ENCODE measurements at regions not wholly inside any gene's neighbourhood (a gene's known extent, or its start where the extent isn't known, plus 50 kb on each side); places are given as distances from the start of the nearest gene placed in this dataset.

DNA sequence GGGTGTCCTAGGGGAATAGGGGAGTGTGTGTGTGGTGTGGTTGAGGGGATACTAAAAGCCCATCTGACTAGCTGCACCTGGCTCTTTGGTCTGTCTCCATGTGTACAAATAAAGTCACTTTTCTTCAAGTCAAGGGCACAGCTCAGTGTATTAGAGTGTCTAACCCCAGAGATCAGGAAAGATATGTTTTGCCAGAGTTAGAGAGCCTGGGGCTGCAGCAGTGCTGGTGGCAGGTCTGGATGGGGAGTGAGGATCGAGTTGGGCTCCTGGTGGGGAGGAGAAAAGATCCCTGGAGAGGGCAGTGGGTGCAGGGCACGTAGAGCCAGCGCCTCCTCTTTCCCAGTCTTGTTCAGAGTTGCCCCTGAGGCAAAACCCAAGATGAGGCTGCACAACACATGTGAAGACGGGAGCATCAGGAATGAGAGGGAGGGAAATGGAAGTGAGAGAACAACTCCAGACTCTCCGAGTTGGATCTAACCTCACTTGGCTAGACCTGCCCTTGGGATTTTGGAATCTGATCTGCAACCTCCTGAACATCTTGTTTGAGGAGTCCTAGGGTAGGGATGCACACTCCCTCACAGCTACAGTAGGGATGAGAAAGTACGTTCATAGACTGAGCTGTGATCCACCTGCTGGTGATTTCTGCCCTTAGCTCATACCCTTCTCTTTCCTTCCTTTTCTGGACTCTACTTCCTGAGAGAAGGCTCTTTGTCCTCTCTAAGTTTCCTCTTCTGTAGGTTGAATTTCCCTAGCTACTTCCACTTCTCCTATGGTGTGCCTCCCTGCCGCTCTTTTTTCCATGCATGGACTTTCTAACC, 309.9 kb downstream of the ZSWIM6 start:
- no peaks in the 10 kb centered on the region for H3K4me1 ChIP-seq (ENCODE audit: control insufficient read depth, insufficient read depth, low read length)
- no peaks in the 10 kb centered on the region for H3K9me3 ChIP-seq (ENCODE audit: control insufficient read depth, low read length)
- no peak overlapping the region for H3K4me3 ChIP-seq (ENCODE audit: low read length)
- H3K9ac ChIP-seq (ENCODE audit: low read length) = no peak overlapping the region
- H3K27me3 ChIP-seq (ENCODE audit: control insufficient read depth, insufficient read depth, low read length) = no peaks in the 10 kb centered on the region
- H3K36me3 ChIP-seq (ENCODE audit: control insufficient read depth, insufficient read depth, low read length) = no peaks in the 10 kb centered on the region

DNA sequence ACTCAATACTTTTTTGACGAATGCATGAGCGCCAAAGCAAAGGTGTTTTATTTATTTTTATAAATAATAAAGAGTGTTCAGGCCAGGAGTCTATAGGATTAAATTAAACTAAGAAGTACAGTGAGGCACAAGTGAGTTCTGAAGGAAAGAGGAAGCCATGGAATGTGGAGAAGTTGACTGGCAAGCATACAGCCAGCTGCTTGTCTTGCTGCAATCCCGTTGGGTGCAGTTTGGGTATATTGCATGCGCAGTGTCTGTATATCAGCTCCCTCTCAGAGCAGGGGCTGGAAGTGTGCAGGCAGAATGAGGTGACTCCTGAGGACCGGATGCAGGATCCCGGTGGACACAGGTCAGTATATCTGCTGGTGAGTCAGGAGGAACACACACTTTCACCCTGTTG, 315.6 kb downstream of the ZSWIM6 start:
- no peak overlapping the region for H3K4me3 ChIP-seq (ENCODE audit: low read length)
- H3K36me3 ChIP-seq (ENCODE audit: control insufficient read depth, insufficient read depth, low read length) = no peaks in the 10 kb centered on the region
- no peaks in the 10 kb centered on the region for H3K27me3 ChIP-seq (ENCODE audit: control insufficient read depth, insufficient read depth, low read length)
- H3K9ac ChIP-seq (ENCODE audit: low read length) = no peak overlapping the region
- H3K4me1 ChIP-seq (ENCODE audit: control insufficient read depth, insufficient read depth, low read length) = no peaks in the 10 kb centered on the region
- H3K9me3 ChIP-seq (ENCODE audit: control insufficient read depth, low read length) = no peaks in the 10 kb centered on the region

- Histone ChIP-seq H3K9me3 (ENCODE audit: control insufficient read depth, low read length) (no peaks in the 10 kb centered on the region), H3K4me1 (ENCODE audit: control insufficient read depth, insufficient read depth, low read length) (no peaks in the 10 kb centered on the region), H3K36me3 (ENCODE audit: control insufficient read depth, insufficient read depth, low read length) (no peaks in the 10 kb centered on the region), H3K4me3 (ENCODE audit: low read length) (no peak overlapping the region), H3K9ac (ENCODE audit: low read length) (no peak overlapping the region), H3K27me3 (ENCODE audit: control insufficient read depth, insufficient read depth, low read length) (no peaks in the 10 kb centered on the region)
Measured at GRCh38 chr5:61649231-61649630, 317.2 kb downstream of the ZSWIM6 start.

DNA sequence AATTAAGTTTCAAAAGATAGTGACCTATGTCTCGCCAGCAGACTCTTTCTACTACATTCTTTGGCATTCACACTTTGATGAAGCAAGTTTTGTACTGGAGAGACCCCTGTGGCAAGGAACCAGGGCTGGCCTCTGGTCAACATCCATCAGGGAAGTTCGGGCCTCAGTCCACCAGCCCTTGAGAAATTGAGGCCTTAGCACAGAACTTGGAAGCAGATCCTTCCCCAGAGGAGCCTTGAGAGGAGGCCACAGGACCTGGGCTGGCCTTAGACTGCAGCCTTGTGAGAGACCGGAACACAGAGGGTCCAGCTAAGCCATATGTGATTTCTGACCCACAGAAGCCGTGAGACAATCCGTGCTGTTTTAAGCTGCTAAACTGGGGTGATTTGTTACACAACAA, 317.9 kb downstream of the ZSWIM6 start:
- no peaks in the 10 kb centered on the region for H3K9me3 ChIP-seq (ENCODE audit: control insufficient read depth, low read length)
- no peak overlapping the region for H3K9ac ChIP-seq (ENCODE audit: low read length)
- H3K36me3 ChIP-seq (ENCODE audit: control insufficient read depth, insufficient read depth, low read length) = no peaks in the 10 kb centered on the region

GRCh38 chr5:61650661-61651060, 318.6 kb downstream of the ZSWIM6 start:
- no peaks in the 10 kb centered on the region for H3K4me1 ChIP-seq (ENCODE audit: control insufficient read depth, insufficient read depth, low read length)
- no peaks in the 10 kb centered on the region for H3K9me3 ChIP-seq (ENCODE audit: control insufficient read depth, low read length)
- no peaks in the 10 kb centered on the region for H3K36me3 ChIP-seq (ENCODE audit: control insufficient read depth, insufficient read depth, low read length)
- no peak overlapping the region for H3K9ac ChIP-seq (ENCODE audit: low read length)
- no peak overlapping the region for H3K4me3 ChIP-seq (ENCODE audit: low read length)
- no peaks in the 10 kb centered on the region for H3K27me3 ChIP-seq (ENCODE audit: control insufficient read depth, insufficient read depth, low read length)

More for the DNA sequence above, 317.9 kb downstream of the ZSWIM6 start:
- H3K4me3 ChIP-seq (ENCODE audit: low read length) = no peak overlapping the region
- H3K4me1 ChIP-seq (ENCODE audit: control insufficient read depth, insufficient read depth, low read length) = no peaks in the 10 kb centered on the region
- no peaks in the 10 kb centered on the region for H3K27me3 ChIP-seq (ENCODE audit: control insufficient read depth, insufficient read depth, low read length)

- Histone ChIP-seq H3K4me3 (ENCODE audit: low read length) (no peak overlapping the region), H3K36me3 (ENCODE audit: control insufficient read depth, insufficient read depth, low read length) (no peaks in the 10 kb centered on the region), H3K4me1 (ENCODE audit: control insufficient read depth, insufficient read depth, low read length) (no peaks in the 10 kb centered on the region), H3K9me3 (ENCODE audit: control insufficient read depth, low read length) (no peaks in the 10 kb centered on the region), H3K9ac (ENCODE audit: low read length) (no peak overlapping the region), H3K27me3 (ENCODE audit: control insufficient read depth, insufficient read depth, low read length) (no peaks in the 10 kb centered on the region)
Measured at GRCh38 chr5:61651195-61651594, 319.1 kb downstream of the ZSWIM6 start.

DNA sequence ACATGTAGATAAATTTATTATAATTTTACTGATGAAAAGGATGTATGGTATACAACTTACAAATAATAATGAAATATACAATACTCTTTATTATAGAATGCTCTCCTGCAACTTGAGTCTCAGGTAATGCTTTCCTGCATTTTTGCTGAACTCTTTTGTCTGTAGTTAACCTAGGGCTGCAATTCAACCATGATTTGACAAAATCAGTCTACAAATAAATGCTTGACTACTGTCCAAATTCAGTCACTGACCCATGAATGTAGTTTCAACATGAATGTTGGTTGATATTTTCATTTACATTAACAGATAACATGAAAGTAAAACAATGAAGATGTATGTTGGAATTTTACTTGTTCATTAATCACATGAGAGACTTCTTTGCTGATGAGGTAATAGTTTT, 320.9 kb downstream of the ZSWIM6 start:
- no peaks in the 10 kb centered on the region for H3K27me3 ChIP-seq (ENCODE audit: control insufficient read depth, insufficient read depth, low read length)

DNA sequence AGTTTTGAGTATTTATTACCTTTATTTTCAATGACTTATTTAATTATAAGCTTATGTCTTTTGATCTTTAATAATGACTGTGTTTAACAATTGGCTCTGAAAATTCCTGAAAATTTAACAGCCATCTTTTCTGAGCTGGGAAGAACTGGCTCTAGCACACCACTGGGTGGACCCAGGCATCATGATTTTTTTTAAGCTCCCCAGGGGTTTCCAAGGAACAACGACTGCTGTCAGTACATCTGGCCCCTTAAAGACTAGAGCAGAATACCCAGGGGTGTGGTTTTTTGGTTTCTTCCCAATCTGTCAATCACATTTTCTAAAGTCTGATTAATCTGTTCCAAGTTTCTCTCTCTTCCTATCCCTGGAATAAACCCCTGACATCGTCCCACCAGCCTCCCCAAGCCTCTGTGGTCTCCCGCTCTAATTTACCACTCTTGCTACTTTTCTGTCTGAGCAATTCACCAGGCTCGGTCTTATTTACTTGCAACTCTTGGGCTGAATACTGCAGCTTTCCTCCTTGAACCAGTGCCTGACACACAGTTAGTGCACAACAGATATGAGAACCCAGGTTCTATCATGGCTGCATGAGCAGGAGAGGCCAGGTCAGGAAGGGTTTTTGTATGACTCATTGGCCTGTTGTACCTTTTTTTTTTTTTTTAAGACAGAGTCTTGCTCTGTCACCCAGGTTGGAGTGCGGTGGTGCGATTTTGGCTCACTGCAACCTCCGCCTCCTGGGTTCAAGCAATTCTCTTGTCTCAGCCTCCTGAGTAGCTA, 321.9 kb downstream of the ZSWIM6 start:
- Histone ChIP-seq H3K36me3 (ENCODE audit: control insufficient read depth, insufficient read depth, low read length) (no peaks in the 10 kb centered on the region), H3K9ac (ENCODE audit: low read length) (no peak overlapping the region), H3K9me3 (ENCODE audit: control insufficient read depth, low read length) (no peaks in the 10 kb centered on the region), H3K4me3 (ENCODE audit: low read length) (no peak overlapping the region), H3K4me1 (ENCODE audit: control insufficient read depth, insufficient read depth, low read length) (no peaks in the 10 kb centered on the region), H3K27me3 (ENCODE audit: control insufficient read depth, insufficient read depth, low read length) (no peaks in the 10 kb centered on the region)

More for the DNA sequence above, 320.9 kb downstream of the ZSWIM6 start:
- Histone ChIP-seq H3K36me3 (ENCODE audit: control insufficient read depth, insufficient read depth, low read length) (no peaks in the 10 kb centered on the region), H3K9me3 (ENCODE audit: control insufficient read depth, low read length) (no peaks in the 10 kb centered on the region), H3K4me1 (ENCODE audit: control insufficient read depth, insufficient read depth, low read length) (no peaks in the 10 kb centered on the region), H3K4me3 (ENCODE audit: low read length) (no peak overlapping the region), H3K9ac (ENCODE audit: low read length) (no peak overlapping the region)

GRCh38 chr5:61654876-61655275, 322.8 kb downstream of the ZSWIM6 start:
- H3K4me1 ChIP-seq (ENCODE audit: control insufficient read depth, insufficient read depth, low read length) = no peaks in the 10 kb centered on the region
- no peaks in the 10 kb centered on the region for H3K27me3 ChIP-seq (ENCODE audit: control insufficient read depth, insufficient read depth, low read length)
- no peak overlapping the region for H3K9ac ChIP-seq (ENCODE audit: low read length)
- H3K4me3 ChIP-seq (ENCODE audit: low read length) = no peak overlapping the region
- no peaks in the 10 kb centered on the region for H3K9me3 ChIP-seq (ENCODE audit: control insufficient read depth, low read length)
- H3K36me3 ChIP-seq (ENCODE audit: control insufficient read depth, insufficient read depth, low read length) = no peaks in the 10 kb centered on the region

- Histone ChIP-seq H3K9ac (ENCODE audit: low read length) (no peak overlapping the region), H3K4me1 (ENCODE audit: control insufficient read depth, insufficient read depth, low read length) (no peaks in the 10 kb centered on the region), H3K9me3 (ENCODE audit: control insufficient read depth, low read length) (no peaks in the 10 kb centered on the region), H3K36me3 (ENCODE audit: control insufficient read depth, insufficient read depth, low read length) (no peaks in the 10 kb centered on the region), H3K27me3 (ENCODE audit: control insufficient read depth, insufficient read depth, low read length) (no peaks in the 10 kb centered on the region), H3K4me3 (ENCODE audit: low read length) (no peak overlapping the region)
Measured at GRCh38 chr5:61657010-61657409, 325.0 kb downstream of the ZSWIM6 start.

- Histone ChIP-seq H3K27me3 (ENCODE audit: control insufficient read depth, insufficient read depth, low read length) (no peaks in the 10 kb centered on the region), H3K36me3 (ENCODE audit: control insufficient read depth, insufficient read depth, low read length) (no peaks in the 10 kb centered on the region), H3K9me3 (ENCODE audit: control insufficient read depth, low read length) (no peaks in the 10 kb centered on the region), H3K4me3 (ENCODE audit: low read length) (no peak overlapping the region), H3K4me1 (ENCODE audit: control insufficient read depth, insufficient read depth, low read length) (no peaks in the 10 kb centered on the region), H3K9ac (ENCODE audit: low read length) (no peak overlapping the region)
Measured at GRCh38 chr5:61657686-61658085, 325.6 kb downstream of the ZSWIM6 start.

DNA sequence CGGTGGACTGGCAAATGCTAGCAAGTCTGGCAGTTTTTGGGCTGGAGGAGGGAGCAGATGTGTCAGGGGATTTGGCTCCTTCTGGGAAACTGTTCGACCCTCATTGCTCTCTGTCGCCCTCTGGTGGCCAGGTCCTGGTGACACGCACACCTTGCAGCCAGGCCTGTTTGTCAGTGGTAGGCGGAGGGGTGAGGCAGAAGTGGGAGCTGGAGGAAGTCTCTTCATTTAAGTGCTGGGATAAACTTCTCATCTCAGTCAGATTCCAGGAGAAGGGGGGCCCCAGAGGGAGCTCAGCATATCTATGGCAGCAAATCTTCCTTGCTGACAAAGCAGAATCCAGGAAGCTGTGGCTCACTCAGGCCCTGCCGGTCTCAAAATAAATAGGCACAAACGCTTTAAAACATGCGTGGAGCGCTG, 326.5 kb downstream of the ZSWIM6 start:
- H3K4me1 ChIP-seq (ENCODE audit: control insufficient read depth, insufficient read depth, low read length) = no peaks in the 10 kb centered on the region
- H3K27me3 ChIP-seq (ENCODE audit: control insufficient read depth, insufficient read depth, low read length) = no peaks in the 10 kb centered on the region
- H3K9me3 ChIP-seq (ENCODE audit: control insufficient read depth, low read length) = no peaks in the 10 kb centered on the region
- H3K9ac ChIP-seq (ENCODE audit: low read length) = no peak overlapping the region
- H3K4me3 ChIP-seq (ENCODE audit: low read length) = peak overlapping the region; percentile 11
- H3K36me3 ChIP-seq (ENCODE audit: control insufficient read depth, insufficient read depth, low read length) = no peaks in the 10 kb centered on the region
